ENCODE measurements at regions not wholly inside any gene's neighbourhood (a gene's known extent, or its start where the extent isn't known, plus 50 kb on each side); places are given as distances from the start of the nearest gene placed in this dataset.

DNA sequence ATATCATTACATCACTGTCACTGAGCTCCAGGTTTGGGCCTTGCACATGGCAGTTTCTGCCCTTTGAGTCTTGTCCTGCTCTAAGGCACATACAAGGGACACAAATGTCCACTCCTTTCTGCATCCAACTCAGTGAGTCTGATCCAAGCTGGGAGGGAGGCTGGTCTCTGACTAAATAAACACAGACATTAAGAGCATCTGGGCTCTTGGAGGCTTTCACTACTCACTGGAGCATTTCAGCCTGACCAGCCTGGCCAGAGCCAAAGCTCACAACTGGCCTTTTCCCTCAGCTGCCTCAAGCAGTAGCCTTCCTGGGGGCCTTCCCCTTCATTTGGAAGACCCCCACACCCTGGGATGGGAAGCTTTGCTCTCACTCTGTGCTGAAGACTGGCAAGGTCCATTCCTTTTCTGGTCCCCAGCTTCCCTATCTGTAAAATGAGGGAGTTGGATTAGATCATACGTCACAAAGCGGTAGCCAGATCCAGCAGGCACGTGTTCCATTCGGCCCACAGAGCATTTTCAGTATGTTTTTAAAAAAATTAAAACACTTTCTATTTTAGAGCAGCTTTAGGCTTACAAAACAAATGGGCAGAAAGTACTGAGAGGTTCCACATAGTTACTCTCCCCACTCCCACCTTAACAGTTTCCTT lies 58.6 kb upstream of the XPA start:
- no peak for TF ChIP-seq POLR2AphosphoS5 (IDR thresholded peaks at IDR 0.05; ENCODE audit: low read depth, low read length)
- TF ChIP-seq, protein P1, sequence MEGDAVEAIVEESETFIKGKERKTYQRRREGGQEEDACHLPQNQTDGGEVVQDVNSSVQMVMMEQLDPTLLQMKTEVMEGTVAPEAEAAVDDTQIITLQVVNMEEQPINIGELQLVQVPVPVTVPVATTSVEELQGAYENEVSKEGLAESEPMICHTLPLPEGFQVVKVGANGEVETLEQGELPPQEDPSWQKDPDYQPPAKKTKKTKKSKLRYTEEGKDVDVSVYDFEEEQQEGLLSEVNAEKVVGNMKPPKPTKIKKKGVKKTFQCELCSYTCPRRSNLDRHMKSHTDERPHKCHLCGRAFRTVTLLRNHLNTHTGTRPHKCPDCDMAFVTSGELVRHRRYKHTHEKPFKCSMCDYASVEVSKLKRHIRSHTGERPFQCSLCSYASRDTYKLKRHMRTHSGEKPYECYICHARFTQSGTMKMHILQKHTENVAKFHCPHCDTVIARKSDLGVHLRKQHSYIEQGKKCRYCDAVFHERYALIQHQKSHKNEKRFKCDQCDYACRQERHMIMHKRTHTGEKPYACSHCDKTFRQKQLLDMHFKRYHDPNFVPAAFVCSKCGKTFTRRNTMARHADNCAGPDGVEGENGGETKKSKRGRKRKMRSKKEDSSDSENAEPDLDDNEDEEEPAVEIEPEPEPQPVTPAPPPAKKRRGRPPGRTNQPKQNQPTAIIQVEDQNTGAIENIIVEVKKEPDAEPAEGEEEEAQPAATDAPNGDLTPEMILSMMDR (IDR thresholded peaks at IDR 0.05), result no peak
- TF ChIP-seq, protein P2, sequence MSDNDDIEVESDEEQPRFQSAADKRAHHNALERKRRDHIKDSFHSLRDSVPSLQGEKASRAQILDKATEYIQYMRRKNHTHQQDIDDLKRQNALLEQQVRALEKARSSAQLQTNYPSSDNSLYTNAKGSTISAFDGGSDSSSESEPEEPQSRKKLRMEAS (IDR thresholded peaks at IDR 0.05; ENCODE audit: low read depth), result no peak
- no peak for TF ChIP-seq EZH2phosphoT487 (IDR thresholded peaks at IDR 0.05; ENCODE audit: borderline replicate concordance, low read depth)
- TF ChIP-seq, protein P3, sequence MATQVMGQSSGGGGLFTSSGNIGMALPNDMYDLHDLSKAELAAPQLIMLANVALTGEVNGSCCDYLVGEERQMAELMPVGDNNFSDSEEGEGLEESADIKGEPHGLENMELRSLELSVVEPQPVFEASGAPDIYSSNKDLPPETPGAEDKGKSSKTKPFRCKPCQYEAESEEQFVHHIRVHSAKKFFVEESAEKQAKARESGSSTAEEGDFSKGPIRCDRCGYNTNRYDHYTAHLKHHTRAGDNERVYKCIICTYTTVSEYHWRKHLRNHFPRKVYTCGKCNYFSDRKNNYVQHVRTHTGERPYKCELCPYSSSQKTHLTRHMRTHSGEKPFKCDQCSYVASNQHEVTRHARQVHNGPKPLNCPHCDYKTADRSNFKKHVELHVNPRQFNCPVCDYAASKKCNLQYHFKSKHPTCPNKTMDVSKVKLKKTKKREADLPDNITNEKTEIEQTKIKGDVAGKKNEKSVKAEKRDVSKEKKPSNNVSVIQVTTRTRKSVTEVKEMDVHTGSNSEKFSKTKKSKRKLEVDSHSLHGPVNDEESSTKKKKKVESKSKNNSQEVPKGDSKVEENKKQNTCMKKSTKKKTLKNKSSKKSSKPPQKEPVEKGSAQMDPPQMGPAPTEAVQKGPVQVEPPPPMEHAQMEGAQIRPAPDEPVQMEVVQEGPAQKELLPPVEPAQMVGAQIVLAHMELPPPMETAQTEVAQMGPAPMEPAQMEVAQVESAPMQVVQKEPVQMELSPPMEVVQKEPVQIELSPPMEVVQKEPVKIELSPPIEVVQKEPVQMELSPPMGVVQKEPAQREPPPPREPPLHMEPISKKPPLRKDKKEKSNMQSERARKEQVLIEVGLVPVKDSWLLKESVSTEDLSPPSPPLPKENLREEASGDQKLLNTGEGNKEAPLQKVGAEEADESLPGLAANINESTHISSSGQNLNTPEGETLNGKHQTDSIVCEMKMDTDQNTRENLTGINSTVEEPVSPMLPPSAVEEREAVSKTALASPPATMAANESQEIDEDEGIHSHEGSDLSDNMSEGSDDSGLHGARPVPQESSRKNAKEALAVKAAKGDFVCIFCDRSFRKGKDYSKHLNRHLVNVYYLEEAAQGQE (IDR thresholded peaks at IDR 0.05; ENCODE audit: low read depth, low read length), result no peak
- no peak for TF ChIP-seq EP300 (IDR thresholded peaks at IDR 0.05; ENCODE audit: borderline replicate concordance in 1 of 2, low read depth in 1 of 2, low read length in 1 of 2)
- TF ChIP-seq JUND (IDR thresholded peaks at IDR 0.05), result no peak
- no peak for TF ChIP-seq MXI1 (IDR thresholded peaks at IDR 0.05; ENCODE audit: low read depth, low read length)
- TF ChIP-seq TCF12 (IDR thresholded peaks at IDR 0.05), result no peak

Measured in SK-N-SH (cell line).